ENCODE measurements at regions not wholly inside any gene's neighbourhood (a gene's known extent, or its start where the extent isn't known, plus 50 kb on each side); places are given as distances from the start of the nearest gene placed in this dataset.

- DNase-seq, result no peak
These were observed 82.6 kb upstream of the FUT8 start for GRCh38 chr14:65329911-65330310.

- DNase-seq, result no peak
These were observed 82.1 kb upstream of the FUT8 start for GRCh38 chr14:65330416-65330815.

GRCh38 chr14:65331652-65332051 lies 80.9 kb upstream of the FUT8 start:
- DNase-seq, result no peak

- no peak for DNase-seq
These were observed 80.2 kb upstream of the FUT8 start for GRCh38 chr14:65332141-65332871.

GRCh38 chr14:65333943-65334687 lies 78.4 kb upstream of the FUT8 start:
- DNase-seq, result no peak

GRCh38 chr14:65334765-65335410 lies 77.6 kb upstream of the FUT8 start:
- no peak for DNase-seq

GRCh38 chr14:65335411-65335947 lies 77.1 kb upstream of the FUT8 start:
- no peak for DNase-seq

- DNase-seq, result no peak
These were observed 76.3 kb upstream of the FUT8 start for GRCh38 chr14:65336191-65336591.

GRCh38 chr14:65339866-65340265 lies 72.7 kb upstream of the FUT8 start:
- no peak for DNase-seq

GRCh38 chr14:65344011-65344410 lies 68.5 kb upstream of the FUT8 start:
- DNase-seq, result no peak

GRCh38 chr14:65345266-65345665 lies 67.3 kb upstream of the FUT8 start:
- no peak for DNase-seq

- no peak for DNase-seq
These were observed 66.1 kb upstream of the FUT8 start for GRCh38 chr14:65346474-65346873.

GRCh38 chr14:65346895-65347294 lies 65.6 kb upstream of the FUT8 start:
- no peak for DNase-seq

- no peak for DNase-seq
These were observed 64.4 kb upstream of the FUT8 start for GRCh38 chr14:65348137-65348536.

- DNase-seq, result no peak
These were observed 63.4 kb upstream of the FUT8 start for GRCh38 chr14:65349100-65349499.

GRCh38 chr14:65351493-65352194 lies 60.9 kb upstream of the FUT8 start:
- DNase-seq, result no peak

GRCh38 chr14:65352964-65353530 lies 59.5 kb upstream of the FUT8 start:
- no peak for DNase-seq

- no peak for DNase-seq
These were observed 58.4 kb upstream of the FUT8 start for GRCh38 chr14:65354131-65354530.

- DNase-seq, result no peak
These were observed 57.8 kb upstream of the FUT8 start for GRCh38 chr14:65354715-65355114.

- DNase-seq, result no peak
These were observed 56.1 kb upstream of the FUT8 start for GRCh38 chr14:65356327-65356836.

- DNase-seq, result no peak
These were observed 55.4 kb upstream of the FUT8 start for GRCh38 chr14:65357113-65357512.

- no peak for DNase-seq
These were observed 54.8 kb upstream of the FUT8 start for GRCh38 chr14:65357689-65358088.

GRCh38 chr14:65359503-65359902 lies 53.0 kb upstream of the FUT8 start:
- no peak for DNase-seq

Measured in NCI-H446 treated with DMSO at 0.1 percent for 48 hours (cell line).